Cardiac fibroblast (primary cell): ENCODE measurements at regions not wholly inside any gene's neighbourhood (a gene's known extent, or its start where the extent isn't known, plus 50 kb on each side); places are given as distances from the start of the nearest gene placed in this dataset.
"Not testable (repeated sequence)": the region's sequence is repeated elsewhere in the genome, so short reads cannot be mapped to it uniquely, and the experiment has no call there.

Source experiments
- DNase-seq, 2 donors: peaks; one replicate each; pipeline versions ENCODE4 v3.0.0 to v3.0.0-alpha.2; 2010; ENCODE audit warnings: low read depth in 2 of 2
- H3K4me3 ChIP-seq, 2 donors: replicated peaks in 1 of 2; 1 replicate in 1 of 2; 2 replicates in 1 of 2; pipeline ENCODE4 v1.5.1; 2011; ENCODE audit warnings: low read depth in 2 of 2, low read length in 2 of 2, mild to moderate bottlenecking in 2 of 2, moderate library complexity in 1 of 2
- TF ChIP-seq, protein P1 (sequence below): IDR thresholded peaks from one replicate; pipeline ENCODE4 v1.5.1; 2011; ENCODE audit warnings: low read depth, mild to moderate bottlenecking, low read length, inconsistent platforms

DNA sequence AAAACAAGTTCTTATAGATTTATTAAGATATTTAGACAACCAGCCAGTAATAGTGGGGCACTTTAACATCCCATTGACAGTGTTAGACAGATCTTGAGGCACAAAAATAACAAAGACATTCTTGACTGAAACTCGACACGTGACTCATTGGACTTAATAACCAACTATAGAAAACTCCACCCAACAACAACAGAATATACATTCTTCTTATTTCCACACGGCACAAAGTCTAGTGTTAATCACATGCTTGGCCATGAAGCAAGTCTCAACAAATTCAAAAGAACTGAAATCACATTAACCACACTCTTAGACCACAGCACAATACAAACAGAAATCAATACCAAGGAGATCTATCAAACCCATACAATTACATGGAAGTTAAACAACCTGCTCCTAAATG is 138.1 kb downstream of the ARL5B start:
- no peak overlapping the region for H3K4me3 ChIP-seq
- TF ChIP-seq, protein P1, sequence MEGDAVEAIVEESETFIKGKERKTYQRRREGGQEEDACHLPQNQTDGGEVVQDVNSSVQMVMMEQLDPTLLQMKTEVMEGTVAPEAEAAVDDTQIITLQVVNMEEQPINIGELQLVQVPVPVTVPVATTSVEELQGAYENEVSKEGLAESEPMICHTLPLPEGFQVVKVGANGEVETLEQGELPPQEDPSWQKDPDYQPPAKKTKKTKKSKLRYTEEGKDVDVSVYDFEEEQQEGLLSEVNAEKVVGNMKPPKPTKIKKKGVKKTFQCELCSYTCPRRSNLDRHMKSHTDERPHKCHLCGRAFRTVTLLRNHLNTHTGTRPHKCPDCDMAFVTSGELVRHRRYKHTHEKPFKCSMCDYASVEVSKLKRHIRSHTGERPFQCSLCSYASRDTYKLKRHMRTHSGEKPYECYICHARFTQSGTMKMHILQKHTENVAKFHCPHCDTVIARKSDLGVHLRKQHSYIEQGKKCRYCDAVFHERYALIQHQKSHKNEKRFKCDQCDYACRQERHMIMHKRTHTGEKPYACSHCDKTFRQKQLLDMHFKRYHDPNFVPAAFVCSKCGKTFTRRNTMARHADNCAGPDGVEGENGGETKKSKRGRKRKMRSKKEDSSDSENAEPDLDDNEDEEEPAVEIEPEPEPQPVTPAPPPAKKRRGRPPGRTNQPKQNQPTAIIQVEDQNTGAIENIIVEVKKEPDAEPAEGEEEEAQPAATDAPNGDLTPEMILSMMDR, result no peak
- DNase-seq, result peak in 1 of 2 donors; percentile 13

DNA sequence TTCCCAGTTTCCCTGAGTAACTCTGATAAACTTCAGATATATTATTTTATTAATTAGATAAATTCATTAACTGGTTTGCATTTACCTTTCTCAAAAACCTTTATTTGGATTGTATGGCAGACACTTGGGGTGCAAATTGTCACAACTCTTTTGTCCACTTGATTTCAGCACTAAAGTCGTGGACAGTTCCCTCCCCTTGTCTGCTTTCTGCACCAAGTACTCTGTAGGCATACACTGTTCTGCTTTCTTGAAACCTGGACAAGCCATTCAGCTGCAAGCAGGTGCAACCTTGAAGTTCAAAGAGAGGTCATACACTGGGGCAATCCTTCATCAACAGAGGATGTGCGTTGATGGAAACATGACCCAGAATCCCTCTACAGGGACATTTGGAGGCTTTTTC is 162.9 kb downstream of the ARL5B start:
- peak; percentile 7 to 50 for DNase-seq
- TF ChIP-seq, protein P1, result no peak
- H3K4me3 ChIP-seq, result no peak overlapping the region

DNA sequence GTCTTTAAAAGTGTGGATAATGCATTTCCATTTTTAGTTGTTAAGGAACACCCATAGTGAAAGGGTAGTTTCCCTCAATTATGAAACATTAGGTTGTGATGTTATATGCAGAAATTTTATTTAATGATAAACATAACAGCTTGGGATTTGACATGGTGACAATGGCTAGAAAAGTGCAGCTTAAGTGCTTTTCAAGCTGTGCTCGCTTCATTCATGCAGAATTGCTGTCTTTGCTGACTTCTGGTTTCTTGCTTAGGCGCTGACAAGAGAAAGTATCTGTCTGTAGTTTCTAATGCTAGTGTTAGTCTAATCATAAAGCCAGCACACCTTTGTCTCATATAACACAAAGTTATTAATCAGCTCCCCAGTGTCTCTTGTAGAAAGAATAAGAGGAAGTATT is 170.0 kb downstream of the ARL5B start:
- no peak for DNase-seq
- H3K4me3 ChIP-seq, result no peak overlapping the region
- TF ChIP-seq, protein P1, result no peak

DNA sequence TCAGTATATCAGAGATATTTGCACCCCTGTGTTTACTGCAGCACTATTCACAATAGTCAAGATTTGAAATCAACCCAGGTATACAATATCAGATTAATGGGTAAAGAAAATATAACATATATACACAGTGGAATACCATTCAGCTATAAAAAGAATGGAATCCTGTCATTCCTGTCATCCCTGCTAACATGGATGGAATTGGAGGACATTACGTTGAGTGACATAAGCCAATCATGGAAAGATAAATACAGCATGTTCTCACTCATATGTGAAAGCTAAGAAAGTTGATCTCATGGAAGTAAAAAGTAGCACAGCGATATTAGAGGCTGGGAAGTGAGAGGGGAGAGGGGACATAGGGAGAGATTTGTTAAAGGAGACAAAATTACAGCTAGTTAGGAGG is 171.0 kb downstream of the ARL5B start:
- no peak for DNase-seq
- TF ChIP-seq, protein P1, result no peak
- no peak overlapping the region for H3K4me3 ChIP-seq

DNA sequence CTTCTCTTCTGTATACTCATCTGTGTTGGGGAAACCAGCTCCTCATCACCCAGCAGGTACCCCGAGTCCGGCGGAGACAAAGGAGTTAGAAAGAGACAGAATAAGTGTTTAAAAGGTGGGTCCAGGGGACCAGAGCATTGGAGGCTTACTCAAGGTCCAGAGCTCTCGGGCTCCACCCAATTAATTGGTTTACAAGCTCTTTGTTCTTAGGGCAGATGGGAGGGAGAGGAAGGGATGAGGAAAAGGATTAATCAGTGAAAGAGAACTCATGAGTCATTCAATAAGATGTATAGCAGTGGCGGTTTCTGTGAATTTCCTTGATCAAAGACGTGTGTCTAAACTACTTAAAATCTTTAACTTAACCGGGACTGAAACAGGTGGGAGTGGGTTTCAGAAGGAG is 192.0 kb upstream of the MALRD1 start:
- H3K4me3 ChIP-seq, DNase-seq: not testable (repeated sequence)

DNA sequence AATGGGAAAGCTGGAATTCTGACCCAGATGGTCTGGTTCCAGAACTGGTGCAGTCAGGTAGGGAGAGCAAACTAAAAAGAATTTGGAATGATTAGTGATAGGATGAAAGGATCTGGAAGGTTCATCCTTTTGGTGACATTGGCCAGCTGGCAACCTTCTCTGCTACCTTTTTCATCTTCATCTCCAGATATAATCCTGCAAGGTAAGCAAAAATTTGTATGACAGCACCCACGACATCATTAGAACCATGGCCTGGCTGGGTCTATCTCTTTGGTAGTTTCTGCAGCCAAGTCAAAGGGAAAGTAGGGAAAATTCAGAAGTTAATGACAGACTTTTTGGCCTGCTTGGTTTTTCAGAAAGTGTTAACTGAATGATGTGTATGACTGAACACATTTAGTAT is 188.9 kb upstream of the MALRD1 start:
- TF ChIP-seq, protein P1, result no peak
- no peak for DNase-seq
- no peak overlapping the region for H3K4me3 ChIP-seq

DNA sequence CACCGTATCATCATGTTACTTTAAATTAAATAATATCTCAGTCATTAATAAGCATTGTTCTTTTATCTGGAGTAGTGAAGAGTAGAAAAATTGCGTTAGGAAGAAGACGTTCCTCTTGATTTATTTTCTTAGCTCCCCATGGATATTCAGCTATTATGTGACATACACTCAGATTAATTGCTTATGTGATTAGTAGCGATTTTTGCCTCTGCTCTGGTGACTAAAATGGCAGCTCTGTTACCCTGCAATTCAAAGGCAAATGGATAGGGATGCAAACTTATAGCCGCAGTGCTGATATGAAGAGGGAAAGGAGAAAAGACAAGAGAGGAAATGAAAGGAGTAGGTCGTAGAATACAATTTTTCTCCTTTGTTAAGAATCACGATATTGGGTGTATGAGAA is 188.4 kb upstream of the MALRD1 start:
- H3K4me3 ChIP-seq, result no peak overlapping the region
- DNase-seq, result no peak
- TF ChIP-seq, protein P1, result no peak
